NT2/D1 (cell line): ENCODE measurements at regions not wholly inside any gene's neighbourhood (a gene's known extent, or its start where the extent isn't known, plus 50 kb on each side); places are given as distances from the start of the nearest gene placed in this dataset.

ENCODE experiments used
- DNase-seq: peaks from one replicate; pipeline ENCODE4 v3.0.0-alpha.2; 2011; ENCODE audit warnings: low read depth, low spot score
- H3K27me3 ChIP-seq: 2 replicates; pipeline ENCODE4 v1.6.0; 2011; ENCODE audit warnings: mild to moderate bottlenecking; ENCODE audit not compliant: insufficient read length, insufficient read depth
- H3K36me3 ChIP-seq: 2 replicates; pipeline ENCODE4 v1.6.1; 2011; ENCODE audit warnings: mild to moderate bottlenecking, low read length, mixed read lengths; ENCODE audit not compliant: insufficient read depth, insufficient read length
- H3K4me1 ChIP-seq: 2 replicates; pipeline ENCODE4 v1.5.1; 2011; ENCODE audit not compliant: insufficient read depth, insufficient read length
- H3K4me3 ChIP-seq: 2 replicates; pipeline ENCODE4 v1.5.1; 2011; ENCODE audit warnings: low read depth; ENCODE audit not compliant: insufficient read length
- H3K9ac ChIP-seq: 2 replicates; pipeline ENCODE4 v1.6.0; 2011; ENCODE audit warnings: low read depth; ENCODE audit not compliant: insufficient read length
- H3K9me3 ChIP-seq: 2 replicates; pipeline ENCODE4 v1.5.1; 2011; ENCODE audit warnings: mild to moderate bottlenecking, low read length; ENCODE audit not compliant: insufficient read depth
- SUZ12 ChIP-seq: IDR thresholded peaks from 2 replicates; pipeline ENCODE4 v1.6.1; 2011; ENCODE audit not compliant: insufficient read length, insufficient read depth; ENCODE audit errors: extremely low read depth
- YY1 ChIP-seq: IDR thresholded peaks from 2 replicates; pipeline ENCODE4 v1.6.1; 2011; ENCODE audit not compliant: insufficient read length, insufficient read depth
- ZNF274 ChIP-seq: IDR thresholded peaks from 2 replicates; pipeline ENCODE4 v1.6.1; 2011; ENCODE audit warnings: mild to moderate bottlenecking, low read depth, low read length

DNA sequence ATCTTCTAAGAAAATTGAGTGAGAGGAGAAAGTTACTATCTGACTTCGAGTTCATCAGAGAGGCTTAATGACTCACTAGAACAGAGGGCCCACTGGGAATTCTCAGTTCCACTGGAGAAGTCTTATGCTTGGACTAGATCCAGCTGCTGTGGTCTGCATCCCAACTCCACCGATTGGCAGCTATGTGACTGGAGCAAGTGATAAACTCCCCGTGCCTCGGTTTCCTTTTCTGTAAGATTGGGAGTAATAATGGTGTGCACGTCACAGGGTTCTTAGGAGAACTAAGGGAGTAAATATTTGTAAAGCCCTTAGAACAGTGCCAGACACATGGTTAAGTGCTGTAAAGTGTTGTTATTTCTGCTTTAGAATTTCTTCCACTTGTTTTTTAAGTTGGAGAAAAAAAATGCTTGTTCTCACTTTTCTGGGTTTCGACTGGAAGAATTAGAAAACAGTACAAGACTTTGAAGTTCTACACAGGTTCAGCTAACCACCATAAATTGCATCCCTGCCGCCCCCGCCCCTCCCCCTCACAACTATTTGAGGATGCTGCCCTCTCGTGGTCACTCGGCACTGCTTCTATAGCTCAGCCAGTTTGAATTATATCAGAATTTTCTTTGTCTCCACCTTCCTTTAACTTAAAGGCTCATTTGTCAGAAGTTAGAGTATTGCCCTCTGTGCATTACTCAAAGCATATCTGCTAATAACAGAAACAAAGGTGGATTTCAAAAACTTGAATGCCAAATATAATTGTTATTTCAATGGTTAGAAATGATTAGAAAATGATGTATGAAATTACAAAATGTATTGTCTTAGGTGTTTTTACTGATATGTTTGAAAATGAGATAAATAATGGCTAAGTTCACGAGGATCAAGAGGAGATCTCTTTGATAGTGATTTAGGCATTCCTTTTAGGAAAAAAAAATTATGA lies 95.0 kb upstream of the IFNGR1 start:
- Histone ChIP-seq H3K4me3 (no peak overlapping the region), H3K36me3 (no peaks in the 10 kb centered on the region), H3K4me1 (no peaks in the 10 kb centered on the region), H3K27me3 (no peaks in the 10 kb centered on the region), H3K9me3 (no peaks in the 10 kb centered on the region), H3K9ac (no peak overlapping the region)
- no peak for TF ChIP-seq ZNF274
- TF ChIP-seq YY1: no peak
- no peak for TF ChIP-seq SUZ12
- DNase-seq: peak; percentile 55

DNA sequence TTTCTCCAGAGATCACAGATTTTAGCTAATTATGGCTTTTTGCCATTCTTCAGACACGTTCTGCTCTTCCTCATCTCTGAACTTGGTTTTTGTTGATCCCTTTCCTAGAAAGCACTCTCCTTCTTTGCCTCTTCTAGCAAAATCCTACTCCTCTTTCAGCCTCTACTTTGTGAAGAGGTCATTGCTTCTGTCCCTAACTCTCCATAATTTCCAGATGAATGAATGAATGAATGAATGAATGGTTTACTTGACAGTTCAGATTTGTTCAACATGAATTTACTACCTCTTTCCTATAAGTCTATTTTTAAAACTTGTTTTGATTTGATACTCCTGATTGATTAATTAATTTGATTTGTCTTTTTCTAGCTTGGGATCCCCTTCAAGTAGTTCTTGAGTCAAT lies 94.0 kb upstream of the IFNGR1 start:
- Histone ChIP-seq H3K4me1 (no peaks in the 10 kb centered on the region), H3K4me3 (no peak overlapping the region), H3K36me3 (no peaks in the 10 kb centered on the region), H3K27me3 (no peaks in the 10 kb centered on the region), H3K9ac (no peak overlapping the region), H3K9me3 (no peaks in the 10 kb centered on the region)
- TF ChIP-seq ZNF274 (no peak), SUZ12 (no peak), YY1 (no peak)
- DNase-seq: no peak

- no peaks in the 10 kb centered on the region for H3K9me3 ChIP-seq
- H3K27me3 ChIP-seq: no peaks in the 10 kb centered on the region
- H3K9ac ChIP-seq: no peak overlapping the region
- no peak for DNase-seq
- TF ChIP-seq YY1: no peak
- TF ChIP-seq ZNF274: no peak
- no peak for TF ChIP-seq SUZ12
- no peaks in the 10 kb centered on the region for H3K4me1 ChIP-seq
- H3K36me3 ChIP-seq: no peaks in the 10 kb centered on the region
- no peak overlapping the region for H3K4me3 ChIP-seq
Observed at GRCh38 chr6:137311940-137312339, 92.8 kb upstream of the IFNGR1 start.

DNA sequence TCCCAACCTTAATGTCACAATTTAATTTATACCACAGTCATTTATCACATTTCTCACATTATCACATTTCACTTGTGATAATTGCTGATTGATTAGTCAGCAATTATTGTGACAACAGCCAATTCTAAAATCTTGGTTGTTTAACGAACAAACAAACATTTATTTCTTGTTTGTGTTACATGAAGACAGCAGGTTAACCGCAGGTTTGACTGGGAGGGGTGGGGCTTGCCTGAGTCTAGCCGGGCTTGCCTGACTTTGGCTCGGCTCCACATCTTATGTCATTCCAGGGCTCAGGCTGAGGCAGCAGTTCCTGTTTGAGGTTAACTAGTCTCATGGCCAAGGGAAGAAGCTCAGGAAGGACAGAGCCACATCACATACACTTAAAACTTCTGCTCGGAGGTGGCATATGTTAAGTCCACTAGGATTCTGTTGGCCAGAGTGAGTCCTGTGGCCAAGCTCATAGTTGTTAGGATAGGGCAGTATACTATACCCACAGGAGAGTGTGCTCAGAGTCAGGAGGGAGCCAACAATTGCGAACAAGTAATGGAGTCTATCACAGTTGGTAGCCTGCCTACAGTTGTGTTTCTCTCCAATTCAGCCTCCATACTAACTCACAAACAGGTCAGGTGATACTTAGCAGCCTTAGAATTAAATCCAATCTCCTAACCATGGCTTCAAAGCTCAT lies 90.0 kb upstream of the IFNGR1 start:
- Histone ChIP-seq H3K4me1 (no peaks in the 10 kb centered on the region), H3K9me3 (no peaks in the 10 kb centered on the region), H3K36me3 (no peaks in the 10 kb centered on the region), H3K27me3 (no peaks in the 10 kb centered on the region), H3K4me3 (no peak overlapping the region), H3K9ac (no peak overlapping the region)
- no peak for DNase-seq
- no peak for TF ChIP-seq YY1
- TF ChIP-seq ZNF274: no peak
- TF ChIP-seq SUZ12: no peak

DNA sequence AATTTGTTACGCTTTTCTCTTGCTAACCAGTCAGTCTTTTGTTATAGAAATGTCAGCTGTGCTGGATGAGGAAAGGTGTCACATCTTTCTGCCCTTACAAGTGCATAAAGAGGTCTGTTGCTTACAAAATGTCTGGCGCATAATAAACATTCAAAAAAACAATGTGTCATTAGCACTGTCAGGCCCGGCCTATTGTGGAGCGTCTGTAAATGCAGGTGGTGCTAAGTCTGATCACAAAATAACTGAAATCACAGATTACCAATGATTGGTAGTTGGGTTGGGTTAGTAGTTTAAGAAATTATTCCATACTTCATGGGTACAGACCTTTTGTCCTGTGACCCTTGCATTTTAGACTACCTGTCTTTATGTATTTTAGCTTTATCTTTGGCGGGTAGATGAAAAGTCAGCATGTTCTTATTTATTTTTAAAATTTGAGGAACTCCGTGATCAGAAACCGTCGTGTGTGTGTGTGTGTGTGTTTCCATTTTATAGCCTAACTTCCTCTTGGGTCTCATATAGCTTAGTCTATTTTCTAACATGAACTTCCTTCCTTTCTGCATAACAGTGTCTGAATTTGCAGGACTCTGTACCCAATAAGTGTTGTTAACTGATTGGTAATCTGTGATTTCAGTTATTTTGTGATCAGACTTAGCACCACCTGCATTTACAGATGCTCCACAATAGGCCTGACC lies 88.1 kb upstream of the IFNGR1 start:
- Histone ChIP-seq H3K4me3 (no peak overlapping the region), H3K9ac (no peak overlapping the region), H3K36me3 (no peaks in the 10 kb centered on the region), H3K9me3 (no peaks in the 10 kb centered on the region; the same call in 1 of the 2 replicates), H3K4me1 (no peaks in the 10 kb centered on the region), H3K27me3 (no peaks in the 10 kb centered on the region)
- TF ChIP-seq SUZ12: no peak
- no peak for TF ChIP-seq ZNF274
- no peak for TF ChIP-seq YY1
- DNase-seq: no peak

DNA sequence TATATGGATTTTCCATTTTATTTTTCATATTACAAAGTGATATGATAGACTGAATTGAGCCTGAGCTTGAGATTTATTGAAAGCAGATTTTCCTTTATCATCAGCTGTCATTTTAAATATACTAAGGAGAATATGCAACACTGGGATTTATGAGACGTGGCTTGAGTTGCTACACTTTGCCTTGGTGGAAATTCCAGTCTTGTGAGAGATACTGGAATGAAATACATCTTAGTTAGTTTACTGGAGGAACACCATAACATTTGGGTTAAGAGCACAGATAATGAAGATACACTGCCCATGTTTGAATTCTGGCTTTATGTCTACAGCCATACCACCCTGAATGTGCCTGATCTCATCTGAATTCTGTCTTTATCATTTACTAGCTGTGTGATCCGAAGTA lies 86.5 kb upstream of the IFNGR1 start:
- H3K36me3 ChIP-seq: no peaks in the 10 kb centered on the region
- H3K4me1 ChIP-seq: no peaks in the 10 kb centered on the region
- no peak overlapping the region for H3K9ac ChIP-seq
- H3K9me3 ChIP-seq: no peaks in the 10 kb centered on the region; the same call in 1 of the 2 replicates
- H3K4me3 ChIP-seq: no peak overlapping the region
- DNase-seq: no peak
- no peaks in the 10 kb centered on the region for H3K27me3 ChIP-seq
- TF ChIP-seq YY1 (no peak), ZNF274 (no peak)

DNA sequence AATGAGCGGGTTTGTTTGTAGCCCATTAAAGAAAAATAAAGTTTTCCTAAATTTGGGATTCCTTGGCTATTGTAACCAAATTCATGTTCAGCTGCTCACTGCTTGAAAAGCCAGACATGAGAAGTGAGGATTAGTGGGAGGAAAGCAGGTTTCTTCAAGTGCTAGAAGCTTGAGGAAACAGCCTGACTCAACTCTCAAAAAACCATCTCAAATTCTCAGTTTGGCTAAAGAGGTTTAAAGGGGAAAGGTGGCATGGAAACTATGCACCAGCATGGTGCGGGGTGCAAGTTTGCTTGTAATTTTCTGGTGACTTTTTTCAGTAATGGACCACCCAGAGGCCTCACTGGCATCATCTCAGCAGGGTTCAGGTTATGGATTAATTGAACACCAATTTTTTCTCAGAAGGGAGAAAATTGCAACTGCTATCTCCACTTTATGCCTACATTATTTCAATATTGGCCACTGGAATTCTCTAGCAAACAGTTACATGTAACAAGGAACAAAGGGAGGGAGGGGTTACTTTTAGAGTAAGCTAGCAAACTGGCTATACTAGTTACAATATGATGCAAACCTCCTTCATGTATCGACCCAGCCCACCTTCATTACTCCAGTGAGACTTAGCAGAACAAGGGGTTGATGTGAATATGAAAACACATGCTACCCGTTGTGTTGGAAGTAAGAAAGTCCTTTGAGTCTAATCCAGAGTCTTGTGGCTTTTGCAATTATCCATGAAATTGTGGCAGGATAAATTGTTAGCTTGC lies 85.0 kb upstream of the IFNGR1 start:
- Histone ChIP-seq H3K27me3 (no peaks in the 10 kb centered on the region), H3K4me3 (no peak overlapping the region), H3K4me1 (no peaks in the 10 kb centered on the region), H3K9ac (no peak overlapping the region), H3K36me3 (no peaks in the 10 kb centered on the region), H3K9me3 (no peaks in the 10 kb centered on the region; the same call in 1 of the 2 replicates)
- TF ChIP-seq YY1 (no peak), ZNF274 (no peak), SUZ12 (no peak)
- no peak for DNase-seq
